SK-N-SH (cell line): ENCODE measurements at regions not wholly inside any gene's neighbourhood (a gene's known extent, or its start where the extent isn't known, plus 50 kb on each side); places are given as distances from the start of the nearest gene placed in this dataset.

Experiments
- CTCF ChIA-PET: fragments of 300-600, 350-600 bp; formaldehyde crosslinking; extraction: SDS; loops from one replicate; lab custom pipeline; 2021; lab: Yijun Ruan, JAX
- POLR2A ChIA-PET: fragments of 350-600 bp; sonication (Branson Sonifier 250); formaldehyde crosslinking; extraction: SDS; loops from one replicate; lab custom pipeline; 2020; ENCODE audit warnings: antibody characterized with exemption, inconsistent platforms; lab: Yijun Ruan, JAX
- DNase-seq: peaks from one replicate; pipeline ENCODE4 v3.0.0; 2012
- H2AFZ ChIP-seq: fragments of 200-600 bp; sonication (generic); 2 replicates; pipeline ENCODE4 v1.8.1; 2016; ENCODE audit warnings: antibody characterized with exemption, mild to moderate bottlenecking, low read depth
- H3F3A ChIP-seq: fragments of 200-600 bp; sonication (generic); replicated peaks from 2 replicates; pipeline ENCODE3; 2016; ENCODE audit warnings: antibody characterized with exemption, mild to moderate bottlenecking; ENCODE audit not compliant: insufficient read depth
- H3K27ac ChIP-seq, 2 experiments: fragments of 200-500 bp in 1 of 2; fragments of 200-600 bp in 1 of 2; sonication (Bioruptor generic) in 1 of 2; sonication (generic), shearing (Covaris generic) in 1 of 2; 2 replicates each; pipeline versions ENCODE4 v1.5.1 to v1.6.1; 2014 to 2016; ENCODE audit warnings: low read depth in 2 of 2, inconsistent platforms in 1 of 2, low read length in 1 of 2, mild to moderate bottlenecking in 1 of 2, mixed read lengths in 1 of 2
- H3K27me3 ChIP-seq: fragments of 200-600 bp; sonication (generic), shearing (Covaris generic); 2 replicates; pipeline ENCODE4 v1.6.1; 2016; ENCODE audit warnings: mixed run types; ENCODE audit not compliant: insufficient read depth
- H3K36me3 ChIP-seq, 2 experiments: fragments of 200-500 bp in 1 of 2; fragments of 200-600 bp in 1 of 2; sonication (Bioruptor generic) in 1 of 2; sonication (generic) in 1 of 2; replicated peaks in 1 of 2; 2 replicates each; pipeline versions ENCODE3 to v1.5.1; 2014 to 2016; ENCODE audit warnings: low read length in 1 of 2, mild to moderate bottlenecking in 1 of 2; ENCODE audit not compliant: insufficient read depth in 2 of 2, control insufficient read depth in 1 of 2
- H3K4me1 ChIP-seq, 2 experiments: fragments of 200-500 bp in 1 of 2; fragments of 200-600 bp in 1 of 2; sonication (Bioruptor generic) in 1 of 2; sonication (generic), shearing (Covaris generic) in 1 of 2; 2 replicates each; pipeline versions ENCODE4 v1.5.1 to v1.6.1; 2014 to 2016; ENCODE audit warnings: low read depth in 1 of 2, low read length in 1 of 2, mixed run types in 1 of 2; ENCODE audit not compliant: insufficient read depth in 2 of 2, control insufficient read depth in 1 of 2
- H3K4me2 ChIP-seq: fragments of 200-600 bp; sonication (generic), shearing (Covaris generic); 2 replicates; pipeline ENCODE4 v1.6.1; 2017; ENCODE audit warnings: mixed run types
- H3K4me3 ChIP-seq, 2 experiments: fragments of 200-500 bp in 1 of 2; fragments of 200-600 bp in 1 of 2; sonication (Bioruptor generic) in 1 of 2; sonication (generic), shearing (Covaris generic) in 1 of 2; 2 replicates each; pipeline versions ENCODE4 v1.5.1 to v1.8.1; 2014 to 2016; ENCODE audit warnings: low read depth in 2 of 2, inconsistent platforms in 1 of 2, low read length in 1 of 2, mild to moderate bottlenecking in 1 of 2, mixed read lengths in 1 of 2, moderate library complexity in 1 of 2
- H3K79me2 ChIP-seq: fragments of 200-600 bp; sonication (generic); 2 replicates; pipeline ENCODE4 v1.8.1; 2017; ENCODE audit warnings: mild to moderate bottlenecking; ENCODE audit not compliant: insufficient read depth
- H3K9ac ChIP-seq: fragments of 200-600 bp; sonication (generic); 2 replicates; pipeline ENCODE4 v1.6.1; 2017; ENCODE audit warnings: mixed run types
- H3K9me2 ChIP-seq: fragments of 200-600 bp; sonication (generic); 2 replicates; pipeline ENCODE4 v1.6.1; 2017; ENCODE audit warnings: mixed run types
- H3K9me3 ChIP-seq: fragments of 200-600 bp; sonication (generic); 2 replicates; pipeline ENCODE4 v1.6.1; 2017; ENCODE audit warnings: mixed run types, mild to moderate bottlenecking, moderate library complexity
- H4K20me1 ChIP-seq: fragments of 200-600 bp; sonication (generic); 2 replicates; pipeline ENCODE4 v1.6.1; 2017; ENCODE audit warnings: mild to moderate bottlenecking, mixed run types; ENCODE audit not compliant: insufficient read depth
- CHD2 ChIP-seq: fragments of 150-350 bp; IDR thresholded peaks from 2 replicates; pipeline ENCODE4 v1.6.1; 2018; ENCODE audit warnings: low read length; ENCODE audit not compliant: partially characterized antibody
- ELF1 ChIP-seq: IDR thresholded peaks from 2 replicates; pipeline ENCODE4 v1.4.0; 2012
- EZH2phosphoT487 ChIP-seq: fragments of 200-600 bp; sonication (generic); IDR thresholded peaks from 2 replicates; pipeline ENCODE4 v1.6.1; 2017; ENCODE audit warnings: low read depth, mixed run types, mild to moderate bottlenecking, antibody characterized with exemption, moderate library complexity, borderline replicate concordance
- GATA2 ChIP-seq: sonication (generic); formaldehyde crosslinking; IDR thresholded peaks from 2 replicates; pipeline ENCODE4 v1.5.0; 2020; ENCODE audit warnings: mild to moderate bottlenecking, missing genetic modification reagents
- IRF3 ChIP-seq: fragments of 150-350 bp; IDR thresholded peaks from 2 replicates; pipeline ENCODE4 v1.6.1; 2016; ENCODE audit warnings: mild to moderate bottlenecking, low read depth, low read length
- JUND ChIP-seq: IDR thresholded peaks from 2 replicates; pipeline ENCODE4 v1.4.0; 2012
- MEF2A ChIP-seq: IDR thresholded peaks from 2 replicates; pipeline ENCODE4 v1.4.0; 2012; ENCODE audit warnings: low read depth, borderline replicate concordance
- MXI1 ChIP-seq: IDR thresholded peaks from 2 replicates; pipeline ENCODE4 v1.6.1; 2012; ENCODE audit warnings: mild to moderate bottlenecking, low read depth, low read length, improper control_type of control experiment
- PBX3 ChIP-seq: IDR thresholded peaks from 2 replicates; pipeline ENCODE4; 2012
- RCOR1 ChIP-seq: fragments of 150-350 bp; IDR thresholded peaks from 2 replicates; pipeline ENCODE4 v1.6.1; 2017; ENCODE audit warnings: antibody characterized with exemption, low read length
- RFX5 ChIP-seq: IDR thresholded peaks from 2 replicates; pipeline ENCODE4 v1.6.1; 2012; ENCODE audit warnings: mild to moderate bottlenecking, improper control_type of control experiment, low read length
- SIN3A ChIP-seq: IDR thresholded peaks from 2 replicates; pipeline ENCODE4 v1.6.1; 2012; ENCODE audit warnings: low read depth, mild to moderate bottlenecking, low read length, moderate library complexity, borderline replicate concordance
- TAF1 ChIP-seq: IDR thresholded peaks from 2 replicates; pipeline ENCODE4 v1.6.1; 2012; ENCODE audit warnings: low read depth, mild to moderate bottlenecking, low read length, moderate library complexity, borderline replicate concordance
- TEAD4 ChIP-seq: IDR thresholded peaks from 2 replicates; pipeline ENCODE4 v1.4.0; 2012; ENCODE audit warnings: mild to moderate bottlenecking, borderline replicate concordance; ENCODE audit not compliant: insufficient read depth
- WGBS: methylation state at CpG from one replicate; pipeline ENCODE4 v1.1.6; 2017; ENCODE audit warnings: low lambda C conversion rate; 5-methylcytosine and 5-hydroxymethylcytosine counted together
- TF ChIP-seq, protein P1 (sequence below): fragments of 150-350 bp; IDR thresholded peaks from 2 replicates; pipeline ENCODE4 v1.6.1; 2017; ENCODE audit warnings: antibody characterized with exemption, low read length, low read depth, borderline replicate concordance

DNA sequence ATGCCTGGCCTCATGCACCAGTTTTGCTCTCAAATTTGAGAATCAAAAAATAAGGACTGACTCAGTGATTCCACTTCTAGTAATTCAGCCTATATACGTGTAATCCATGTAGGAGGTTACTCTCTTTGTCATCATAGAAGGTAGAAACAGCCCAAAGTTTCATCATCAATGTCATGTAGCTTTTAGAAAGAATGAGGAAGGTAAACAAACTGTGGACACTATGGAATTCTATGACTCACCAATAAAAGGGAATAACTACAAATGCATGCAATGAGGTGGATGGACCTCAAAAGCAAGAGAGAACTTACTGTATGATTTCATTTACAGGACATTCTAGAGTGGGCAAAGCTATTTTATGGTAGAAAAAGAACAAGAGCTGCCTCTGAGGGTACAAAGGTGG, 93.2 kb upstream of the LRIG1 start (continued):
- TF ChIP-seq PBX3 (no peak), JUND (no peak), EZH2phosphoT487 (no peak), MXI1 (no peak), MEF2A (no peak), SIN3A (no peak), ELF1 (no peak), RCOR1 (no peak)

- Histone ChIP-seq H3K9me3 (no peaks in the 10 kb centered on the region), H3K27ac (no peak overlapping the region)
- TF ChIP-seq ELF1, result no peak
- TF ChIP-seq, protein P1, sequence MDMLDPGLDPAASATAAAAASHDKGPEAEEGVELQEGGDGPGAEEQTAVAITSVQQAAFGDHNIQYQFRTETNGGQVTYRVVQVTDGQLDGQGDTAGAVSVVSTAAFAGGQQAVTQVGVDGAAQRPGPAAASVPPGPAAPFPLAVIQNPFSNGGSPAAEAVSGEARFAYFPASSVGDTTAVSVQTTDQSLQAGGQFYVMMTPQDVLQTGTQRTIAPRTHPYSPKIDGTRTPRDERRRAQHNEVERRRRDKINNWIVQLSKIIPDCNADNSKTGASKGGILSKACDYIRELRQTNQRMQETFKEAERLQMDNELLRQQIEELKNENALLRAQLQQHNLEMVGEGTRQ, result no peak
- no peak for TF ChIP-seq GATA2
- TF ChIP-seq MXI1, result no peak
- TF ChIP-seq RFX5, result no peak
- TF ChIP-seq, all 33 proteins: peak for 0
- Histone ChIP-seq H3K36me3 (no peaks in the 10 kb centered on the region), H3K27me3 (no peaks in the 10 kb centered on the region), H3K4me2 (no peak overlapping the region), H3F3A (no peaks in the 10 kb centered on the region), H2AFZ (no peak overlapping the region), H3K4me3 (no peak overlapping the region), H3K9ac (no peak overlapping the region), H3K79me2 (no peaks in the 10 kb centered on the region), H3K4me1 (no peaks in the 10 kb centered on the region), H3K9me2 (no peaks in the 10 kb centered on the region), H4K20me1 (no peaks in the 10 kb centered on the region)
- CTCF ChIA-PET, result interaction anchor here (0.6 to 1.2 kb wide), 2 partner anchors 225 to 337 kb away, joined by 3 read pairs; no protein-coding TSS in a partner anchor
- WGBS, result 82% methylated on average over 5 of the region's 5 CpGs
- POLR2A ChIA-PET, result no interaction called here
- DNase-seq, result no peak
These were observed 96.6 kb upstream of the LRIG1 start for GRCh38 chr3:66597308-66597863.

GRCh38 chr3:66598168-66598567, 97.3 kb upstream of the LRIG1 start:
- Histone ChIP-seq H3K9me3 (no peaks in the 10 kb centered on the region), H3K36me3 (no peaks in the 10 kb centered on the region), H3K27ac (no peak overlapping the region), H3K4me3 (no peak overlapping the region), H3F3A (no peaks in the 10 kb centered on the region), H2AFZ (no peak overlapping the region), H3K4me1 (no peaks in the 10 kb centered on the region), H3K9me2 (no peaks in the 10 kb centered on the region), H3K79me2 (no peaks in the 10 kb centered on the region), H4K20me1 (no peaks in the 10 kb centered on the region), H3K27me3 (no peaks in the 10 kb centered on the region), H3K9ac (no peak overlapping the region), H3K4me2 (no peak overlapping the region)
- ChIA-PET CTCF (interaction anchor here (0.6 to 1.7 kb wide), 3 partner anchors 11 to 338 kb away, joined by 3 read pairs; no protein-coding TSS in a partner anchor), POLR2A (no interaction called here)
- DNase-seq, result no peak
- TF ChIP-seq CHD2 (no peak), TAF1 (no peak), TEAD4 (no peak), IRF3 (no peak)
- WGBS, result 55% methylated on average over 6 of the region's 6 CpGs
